K562 (cell line): ENCODE measurements at regions not wholly inside any gene's neighbourhood (a gene's known extent, or its start where the extent isn't known, plus 50 kb on each side); places are given as distances from the start of the nearest gene placed in this dataset.

Experiments
- ATAC-seq: fragments of 200-7000 bp; cut with Tn5 transposase; 3 replicates; pipeline ENCODE4 v1.9.1; 2020; ENCODE audit warnings: moderate library complexity
- BruUV-seq: library from RNA; stranded (reverse); fragments of 400-500 nt; replicated peaks from 2 replicates; lab custom pipeline; 2021; lab: Mats Ljungman, UMichigan
- CTCF ChIA-PET: fragments of 300-600 bp; formaldehyde crosslinking; extraction: SDS; loops from one replicate; lab custom pipeline; 2021; ENCODE audit warnings: low intra/inter-chr PET ratio; lab: Yijun Ruan, JAX
- POLR2A ChIA-PET: fragments of 300-600, 350-650 bp; sonication (Branson Sonifier 250); formaldehyde crosslinking; extraction: SDS; loops from one replicate; lab custom pipeline; 2021; ENCODE audit warnings: antibody characterized with exemption, inconsistent platforms; lab: Yijun Ruan, JAX
- DNase-seq, 4 experiments: peaks; one replicate each; pipeline versions ENCODE4 v3.0.0 to v3.0.0-alpha.2; 2011 to 2018; ENCODE audit warnings: low spot score in 3 of 4, mixed read lengths in 3 of 4; ENCODE audit errors: extremely low read depth in 1 of 4
- FAIRE-seq: peaks from 2 replicates; lab custom pipeline; 2011; peaks lifted over from hg19 to GRCh38; lab: Jason Lieb, UNC
- H2AFZ ChIP-seq: 2 replicates; pipeline ENCODE4 v1.6.0; 2011; ENCODE audit warnings: low read depth, low read length, control low read depth, inconsistent platforms
- H3K27ac ChIP-seq: fragments of 200-600 bp; 3 replicates; pipeline ENCODE4 v1.8.0; 2011; ENCODE audit warnings: low read depth, mild to moderate bottlenecking, control low read depth, inconsistent platforms, low read length, moderate library complexity, mixed read lengths; ENCODE audit errors: extremely low read depth
- H3K27me3 ChIP-seq, 2 experiments: fragments of 300-600 bp in 1 of 2; 2 replicates in 1 of 2; 3 replicates in 1 of 2; pipeline versions ENCODE4 v1.6.0 to v1.8.0; 2011; ENCODE audit warnings: inconsistent platforms in 2 of 2, low read length in 2 of 2, mild to moderate bottlenecking in 1 of 2, mixed read lengths in 1 of 2, moderate library complexity in 1 of 2; ENCODE audit not compliant: control insufficient read depth in 2 of 2, insufficient read depth in 2 of 2
- H3K36me3 ChIP-seq: fragments of 300-600 bp; 3 replicates; pipeline ENCODE4 v1.8.0; 2011; ENCODE audit warnings: mild to moderate bottlenecking, low read length, inconsistent platforms; ENCODE audit not compliant: control insufficient read depth, insufficient read depth
- H3K4me1 ChIP-seq, 2 experiments: fragments of 200-600 bp in 1 of 2; replicated peaks in 1 of 2; 2 replicates in 1 of 2; 3 replicates in 1 of 2; pipeline versions ENCODE4 v1.5.1 to v1.8.0; 2011; ENCODE audit warnings: inconsistent platforms in 2 of 2, low read length in 2 of 2, mild to moderate bottlenecking in 1 of 2, mixed read lengths in 1 of 2, moderate library complexity in 1 of 2; ENCODE audit not compliant: control insufficient read depth in 2 of 2, insufficient read depth in 2 of 2
- H3K4me2 ChIP-seq: 2 replicates; pipeline ENCODE4 v1.6.1; 2011; ENCODE audit warnings: low read length, control low read depth, inconsistent platforms, mixed read lengths; ENCODE audit not compliant: insufficient read depth
- H3K4me3 ChIP-seq: fragments of 200-600 bp; sonication (generic), shearing (Covaris generic); 2 replicates; pipeline ENCODE4 v1.5.1; 2016; ENCODE audit warnings: control low read depth, inconsistent platforms
- H3K79me2 ChIP-seq: fragments of 200-600 bp; 3 replicates; pipeline ENCODE4 v1.8.0; 2011; ENCODE audit warnings: low read length, inconsistent platforms; ENCODE audit not compliant: control insufficient read depth, insufficient read depth
- H3K9ac ChIP-seq, 2 experiments: 2 replicates each; pipeline versions ENCODE4 v1.6.0 to v1.6.1; 2011; ENCODE audit warnings: low read depth in 2 of 2, low read length in 2 of 2, control low read depth in 1 of 2, inconsistent platforms in 1 of 2, mild to moderate bottlenecking in 1 of 2, mixed read lengths in 1 of 2; ENCODE audit not compliant: insufficient read depth in 1 of 2
- H3K9me1 ChIP-seq: one replicate; pipeline ENCODE4 v1.6.0; 2011; ENCODE audit warnings: inconsistent platforms, mild to moderate bottlenecking, low read length, moderate library complexity; ENCODE audit not compliant: control insufficient read depth, insufficient read depth
- H3K9me3 ChIP-seq: replicated peaks from 2 replicates; pipeline ENCODE4 v1.5.1; 2011; ENCODE audit warnings: low read depth, low read length, inconsistent platforms; ENCODE audit not compliant: control insufficient read depth, insufficient read depth
- H4K20me1 ChIP-seq: replicated peaks from 2 replicates; pipeline ENCODE4 v1.6.1; 2011; ENCODE audit warnings: low read length, inconsistent platforms, mixed read lengths; ENCODE audit not compliant: control insufficient read depth, insufficient read depth
- CBX8 ChIP-seq: fragments of 200-600 bp; sonication (generic); IDR thresholded peaks from 2 replicates; pipeline ENCODE4 v1.6.1; 2012; ENCODE audit warnings: borderline replicate concordance, mixed run types, low read depth, mild to moderate bottlenecking, moderate library complexity, mixed read lengths, low read length, control low read depth, inconsistent platforms; ENCODE audit not compliant: poor library complexity, severe bottlenecking; ENCODE audit errors: extremely low read depth
- CREB3 ChIP-seq: fragments of 450-650 bp; conservative IDR thresholded peaks from 2 replicates; pipeline ENCODE4 v1.6.1; 2016; ENCODE audit warnings: missing genetic modification characterization, low read depth, mild to moderate bottlenecking, missing compliant biosample characterization, moderate library complexity
- ESRRB ChIP-seq: fragments of 250-450 bp; sonication (Bioruptor Pico); IDR thresholded peaks from 2 replicates; pipeline ENCODE4 v1.5.0; 2020; ENCODE audit warnings: mild to moderate bottlenecking, moderate library complexity, borderline replicate concordance
- POLR3G ChIP-seq: IDR thresholded peaks from 2 replicates; pipeline ENCODE4 v1.6.1; 2011; ENCODE audit not compliant: insufficient read length, insufficient replicate concordance; ENCODE audit errors: extremely low read depth
- ZNF24 ChIP-seq: fragments of 450-650 bp; IDR thresholded peaks from 2 replicates; pipeline ENCODE4 v1.6.1; 2016
- WGBS: fragments of 100-300 bp; shearing (Covaris generic); methylation state at CpG from one replicate; pipeline ENCODE4 v1.1.6; 2016; ENCODE audit warnings: low coverage, mixed read lengths; ENCODE audit not compliant: insufficient coverage; ENCODE audit errors: missing lambda C conversion rate; 5-methylcytosine and 5-hydroxymethylcytosine counted together
- in situ Hi-C: fragments of 300-500 bp; cut with MboI; formaldehyde crosslinking; loops from 4 replicates; pipeline ENCODE4 v1.15.0; 2018; ENCODE audit warnings: inconsistent platforms, mixed read lengths
- intact Hi-C: fragments of 100-400 bp; cut with micrococcal nuclease; formaldehyde crosslinking; loops from 2 replicates; pipeline ENCODE4 v1.14.2; 2022

DNA sequence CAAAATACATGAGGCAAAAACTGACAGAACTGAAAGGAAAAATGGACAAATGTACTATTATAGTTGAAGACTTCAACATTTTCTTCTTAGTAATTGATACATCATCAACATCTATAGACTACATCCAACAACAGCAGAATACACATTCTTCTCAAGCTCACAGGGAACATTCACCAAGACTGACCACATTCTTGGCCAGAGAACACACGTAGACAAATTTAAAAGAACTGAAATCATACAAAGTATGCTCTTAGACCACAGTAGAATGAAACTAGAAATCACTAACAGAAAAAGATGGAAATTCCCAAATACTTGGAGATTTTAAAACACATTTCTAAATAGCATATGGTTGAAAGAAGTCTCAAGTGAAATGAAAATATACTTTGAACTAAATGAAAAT lies 55.1 kb upstream of the NSMCE3 start:
- BruUV-seq = no TSS peak
- no peak for FAIRE-seq
- Histone ChIP-seq H3K9me3 (no peaks in the 10 kb centered on the region), H3K9ac (no peak overlapping the region), H3K36me3 (no peaks in the 10 kb centered on the region)
- no peak for TF ChIP-seq ESRRB (CRISPR knock-in tag)
- TF ChIP-seq ZNF24 = no peak
- no peak for TF ChIP-seq POLR3G
- no peak for TF ChIP-seq CREB3 (tag)
- no peak for TF ChIP-seq CBX8
- TF ChIP-seq, all 486 proteins: peak for 0
- in situ Hi-C loops = no loop called here
- intact Hi-C loops = no loop called here
- ATAC-seq (no peak), DNase-seq (no peak)
- Histone ChIP-seq H2AFZ (no peak overlapping the region), H3K4me3 (no peak overlapping the region), H3K4me1 (no peaks in the 10 kb centered on the region), H4K20me1 (no peaks in the 10 kb centered on the region), H3K27me3 (peaks cover 0 to 2% of the 10 kb centered on the region in 2 experiments; a peak in 4 of 5 replicates), H3K79me2 (no peaks in the 10 kb centered on the region), H3K9me1 (no peaks in the 10 kb centered on the region), H3K27ac (no peak overlapping the region), H3K4me2 (no peak overlapping the region)
- ChIA-PET CTCF (no interaction called here), POLR2A (no interaction called here)
- 0% methylated on average over 1 of the region's 1 CpG for WGBS
